Thyroid gland (tissue), 4 donors: ENCODE measurements at regions not wholly inside any gene's neighbourhood (a gene's known extent, or its start where the extent isn't known, plus 50 kb on each side); places are given as distances from the start of the nearest gene placed in this dataset.
"Not testable (repeated sequence)": the region's sequence is repeated elsewhere in the genome, so short reads cannot be mapped to it uniquely, and the experiment has no call there.

Experiments
- DNase-seq, 2 donors: peaks; one replicate each; pipeline ENCODE4 v3.0.0-alpha.2; 2019
- H3K27ac ChIP-seq, 3 donors: fragments of 200-600 bp; sonication (generic); 1 replicate in 2 of 3; 2 replicates in 1 of 3; pipeline ENCODE4 v1.5.1; 2016 to 2019; ENCODE audit warnings: mild to moderate bottlenecking in 1 of 3, moderate library complexity in 1 of 3
- H3K27me3 ChIP-seq: fragments of 200-600 bp; sonication (generic); one replicate; pipeline ENCODE4 v1.5.1; 2019
- H3K36me3 ChIP-seq, 2 donors: fragments of 200-600 bp; sonication (generic); one replicate each; pipeline ENCODE4 v1.5.1; 2016 to 2019
- H3K4me1 ChIP-seq, 2 donors: fragments of 200-600 bp; sonication (generic); one replicate each; pipeline ENCODE4 v1.5.1; 2017 to 2019
- H3K4me3 ChIP-seq, 3 donors: fragments of 200-600 bp; sonication (generic); replicated peaks in 1 of 3; 1 replicate in 2 of 3; 2 replicates in 1 of 3; pipeline ENCODE4 v1.5.1; 2016; ENCODE audit warnings: mild to moderate bottlenecking in 1 of 3
- H3K9me3 ChIP-seq: fragments of 200-600 bp; sonication (generic); one replicate; pipeline ENCODE4 v1.5.1; 2017
- CTCF ChIP-seq, 6 experiments: fragments of 200-600 bp in 3 of 6; fragments of 450-650 bp in 3 of 6; sonication (generic) in 3 of 6; IDR thresholded peaks; one replicate each; pipeline ENCODE4 v1.5.1; 2016 to 2019; ENCODE audit warnings: antibody characterized with exemption in 6 of 6, mild to moderate bottlenecking in 2 of 6, inconsistent platforms in 1 of 6, moderate library complexity in 1 of 6
- POLR2A ChIP-seq, 2 donors: fragments of 450-650 bp; IDR thresholded peaks; one replicate each; pipeline ENCODE4 v1.6.1; 2017; ENCODE audit warnings: antibody characterized with exemption in 2 of 2, mild to moderate bottlenecking in 2 of 2, moderate library complexity in 1 of 2
- WGBS, 2 donors: methylation state at CpG; one replicate each; pipeline ENCODE4 v1.1.5; 2017; 5-methylcytosine and 5-hydroxymethylcytosine counted together
- intact Hi-C: fragments of 100-400 bp; cut with DNase I; formaldehyde crosslinking; loops from one replicate; pipeline ENCODE4 v1.15.1; 2023

GRCh38 chr3:145692751-145693150 is 468.2 kb downstream of the PLOD2 start:
- Histone ChIP-seq H3K4me3 (no peak overlapping the region), H3K27ac (no peak overlapping the region), H3K27me3 (no peaks in the 10 kb centered on the region), H3K36me3 (no peaks in the 10 kb centered on the region), H3K9me3 (no peaks in the 10 kb centered on the region), H3K4me1 (no peaks in the 10 kb centered on the region)
- intact Hi-C loops = no loop called here
- no peak for DNase-seq
- 86 to 96% methylated on average over 2 of the region's 2 CpGs for WGBS, 2 donors
- TF ChIP-seq POLR2A (IDR thresholded peaks at IDR 0.05) (no peak), CTCF (IDR thresholded peaks at IDR 0.05) (no peak)

- intact Hi-C loops = no loop called here
- Histone ChIP-seq H3K9me3 (no peaks in the 10 kb centered on the region), H3K27ac (no peak overlapping the region), H3K4me1 (no peaks in the 10 kb centered on the region), H3K36me3 (no peaks in the 10 kb centered on the region), H3K27me3 (no peaks in the 10 kb centered on the region), H3K4me3 (no peak overlapping the region)
- no peak for DNase-seq
- no peak for TF ChIP-seq POLR2A (IDR thresholded peaks at IDR 0.05)
- TF ChIP-seq CTCF (IDR thresholded peaks at IDR 0.05) = no peak
Measured at GRCh38 chr3:145696011-145696410, 465.0 kb downstream of the PLOD2 start.

GRCh38 chr3:145698250-145698649 is 462.7 kb downstream of the PLOD2 start:
- intact Hi-C loops = no loop called here
- TF ChIP-seq CTCF (IDR thresholded peaks at IDR 0.05) (no peak), POLR2A (IDR thresholded peaks at IDR 0.05) (no peak)
- H3K4me1 ChIP-seq = no peaks in the 10 kb centered on the region
- 77 to 87% methylated on average over 7 of the region's 7 CpGs for WGBS, 2 donors
- H3K27ac ChIP-seq = no peak overlapping the region
- H3K36me3 ChIP-seq = no peaks in the 10 kb centered on the region
- H3K27me3 ChIP-seq = no peaks in the 10 kb centered on the region
- no peak overlapping the region for H3K4me3 ChIP-seq
- no peak for DNase-seq
- H3K9me3 ChIP-seq = no peaks in the 10 kb centered on the region

GRCh38 chr3:145698749-145699148 is 462.2 kb downstream of the PLOD2 start:
- DNase-seq = no peak
- no peaks in the 10 kb centered on the region for H3K36me3 ChIP-seq
- no peak overlapping the region for H3K4me3 ChIP-seq
- no peaks in the 10 kb centered on the region for H3K27me3 ChIP-seq
- H3K9me3 ChIP-seq = no peaks in the 10 kb centered on the region
- H3K27ac ChIP-seq = no peak overlapping the region
- TF ChIP-seq CTCF (IDR thresholded peaks at IDR 0.05) (no peak), POLR2A (IDR thresholded peaks at IDR 0.05) (no peak)
- intact Hi-C loops = no loop called here
- no peaks in the 10 kb centered on the region for H3K4me1 ChIP-seq

GRCh38 chr3:145704020-145704419 is 457.0 kb downstream of the PLOD2 start:
- DNase-seq = no peak
- no peak overlapping the region for H3K27ac ChIP-seq
- intact Hi-C loops = no loop called here

GRCh38 chr3:145709779-145710178 is 451.2 kb downstream of the PLOD2 start:
- 71 to 80% methylated on average over 1 of the region's 1 CpG for WGBS, 2 donors
- H3K27me3 ChIP-seq, intact Hi-C loops, H3K9me3 ChIP-seq, H3K27ac ChIP-seq, H3K36me3 ChIP-seq, H3K4me1 ChIP-seq, H3K4me3 ChIP-seq, DNase-seq: not testable (repeated sequence)

More at GRCh38 chr3:145704020-145704419, 457.0 kb downstream of the PLOD2 start:
- TF ChIP-seq POLR2A (IDR thresholded peaks at IDR 0.05) = no peak
- no peak for TF ChIP-seq CTCF (IDR thresholded peaks at IDR 0.05)
- Histone ChIP-seq H3K9me3 (no peaks in the 10 kb centered on the region), H3K27me3 (no peaks in the 10 kb centered on the region), H3K4me3 (no peak overlapping the region), H3K36me3 (no peaks in the 10 kb centered on the region), H3K4me1 (no peaks in the 10 kb centered on the region)
